Colonic mucosa (tissue), 4 donors: ENCODE measurements at regions not wholly inside any gene's neighbourhood (a gene's known extent, or its start where the extent isn't known, plus 50 kb on each side); places are given as distances from the start of the nearest gene placed in this dataset.

Experiments
- DNase-seq: peaks from one replicate; pipeline ENCODE4 v3.0.0-alpha.2; 2020
- H3K27ac ChIP-seq: fragments of 200-600 bp; one replicate; pipeline ENCODE4 v1.8.0; 2021
- H3K27me3 ChIP-seq: fragments of 200-600 bp; one replicate; pipeline ENCODE4 v1.8.0; 2021
- H3K36me3 ChIP-seq: fragments of 200-600 bp; one replicate; pipeline ENCODE4 v1.8.0; 2021
- H3K4me1 ChIP-seq: fragments of 200-600 bp; one replicate; pipeline ENCODE4 v1.8.0; 2021; ENCODE audit warnings: mild to moderate bottlenecking
- H3K4me3 ChIP-seq: fragments of 200-600 bp; one replicate; pipeline ENCODE4 v1.8.0; 2021
- H3K9ac ChIP-seq, 2 donors: one replicate each; pipeline ENCODE4 v1.7.0; 2013; ENCODE audit warnings: control low read depth in 2 of 2, low read depth in 2 of 2, low read length in 2 of 2
- H3K9me3 ChIP-seq: fragments of 200-600 bp; one replicate; pipeline ENCODE4 v1.8.0; 2021
- CTCF ChIP-seq: fragments of 200-600 bp; IDR thresholded peaks from one replicate; pipeline ENCODE4 v1.8.0; 2022; ENCODE audit warnings: antibody characterized with exemption, mild to moderate bottlenecking
- intact Hi-C: fragments of 100-400 bp; cut with DNase I; formaldehyde crosslinking; loops from one replicate; pipeline ENCODE4 v1.14.1; 2022
- donor health status: healthy.
- donor health status: DM: no; HTN: no; CAD: no.
- donor health status: DM: no; HTN: no; CAD: no.

GRCh38 chr13:106205871-106206270 is 329.6 kb downstream of the EFNB2 start:
- Histone ChIP-seq H3K36me3 (no peaks in the 10 kb centered on the region), H3K27ac (no peak overlapping the region), H3K4me3 (no peak overlapping the region), H3K9me3 (no peaks in the 10 kb centered on the region), H3K27me3 (no peaks in the 10 kb centered on the region), H3K9ac (no peak overlapping the region), H3K4me1 (no peaks in the 10 kb centered on the region)
- DNase-seq: no peak
- intact Hi-C loops: no loop called here
- no peak for TF ChIP-seq CTCF

- no peaks in the 10 kb centered on the region for H3K4me1 ChIP-seq
- DNase-seq: no peak
- H3K9ac ChIP-seq: no peak overlapping the region
- H3K4me3 ChIP-seq: no peak overlapping the region
- no peak for TF ChIP-seq CTCF
- H3K27me3 ChIP-seq: no peaks in the 10 kb centered on the region
- no peaks in the 10 kb centered on the region for H3K9me3 ChIP-seq
- H3K27ac ChIP-seq: no peak overlapping the region
- intact Hi-C loops: no loop called here
- no peaks in the 10 kb centered on the region for H3K36me3 ChIP-seq
These were observed 338.0 kb downstream of the EFNB2 start for GRCh38 chr13:106197496-106197895.

- Histone ChIP-seq H3K36me3 (no peaks in the 10 kb centered on the region), H3K27me3 (no peaks in the 10 kb centered on the region), H3K4me1 (peaks cover 7% of the 10 kb centered on the region), H3K9ac (no peak overlapping the region), H3K4me3 (no peak overlapping the region), H3K27ac (no peak overlapping the region), H3K9me3 (no peaks in the 10 kb centered on the region)
- no peak for TF ChIP-seq CTCF
- intact Hi-C loops: no loop called here
- no peak for DNase-seq
These were observed 347.9 kb downstream of the EFNB2 start for GRCh38 chr13:106187501-106188095.

- no peak overlapping the region for H3K27ac ChIP-seq
- H3K4me1 ChIP-seq: peaks cover 7% of the 10 kb centered on the region
- intact Hi-C loops: no loop called here
- no peak overlapping the region for H3K4me3 ChIP-seq
- no peaks in the 10 kb centered on the region for H3K27me3 ChIP-seq
- no peak for TF ChIP-seq CTCF
- no peaks in the 10 kb centered on the region for H3K36me3 ChIP-seq
- no peak overlapping the region for H3K9ac ChIP-seq
- no peak for DNase-seq
- no peaks in the 10 kb centered on the region for H3K9me3 ChIP-seq
These were observed 348.4 kb downstream of the EFNB2 start for GRCh38 chr13:106187101-106187500.

GRCh38 chr13:106186366-106187030 is 349.0 kb downstream of the EFNB2 start:
- no peak overlapping the region for H3K9ac ChIP-seq
- no peaks in the 10 kb centered on the region for H3K27me3 ChIP-seq
- H3K4me3 ChIP-seq: no peak overlapping the region
- no peaks in the 10 kb centered on the region for H3K9me3 ChIP-seq
- DNase-seq: no peak
- TF ChIP-seq CTCF: no peak
- H3K4me1 ChIP-seq: peaks cover 7% of the 10 kb centered on the region
- no peak overlapping the region for H3K27ac ChIP-seq
- H3K36me3 ChIP-seq: no peaks in the 10 kb centered on the region
- intact Hi-C loops: no loop called here
